A172 (cell line): ENCODE measurements at regions not wholly inside any gene's neighbourhood (a gene's known extent, or its start where the extent isn't known, plus 50 kb on each side); places are given as distances from the start of the nearest gene placed in this dataset.
"Not testable (repeated sequence)": the region's sequence is repeated elsewhere in the genome, so short reads cannot be mapped to it uniquely, and the experiment has no call there.

Experiments
- DNase-seq: peaks from one replicate; pipeline ENCODE4 v3.0.0-alpha.2; 2015; ENCODE audit warnings: low spot score

DNA sequence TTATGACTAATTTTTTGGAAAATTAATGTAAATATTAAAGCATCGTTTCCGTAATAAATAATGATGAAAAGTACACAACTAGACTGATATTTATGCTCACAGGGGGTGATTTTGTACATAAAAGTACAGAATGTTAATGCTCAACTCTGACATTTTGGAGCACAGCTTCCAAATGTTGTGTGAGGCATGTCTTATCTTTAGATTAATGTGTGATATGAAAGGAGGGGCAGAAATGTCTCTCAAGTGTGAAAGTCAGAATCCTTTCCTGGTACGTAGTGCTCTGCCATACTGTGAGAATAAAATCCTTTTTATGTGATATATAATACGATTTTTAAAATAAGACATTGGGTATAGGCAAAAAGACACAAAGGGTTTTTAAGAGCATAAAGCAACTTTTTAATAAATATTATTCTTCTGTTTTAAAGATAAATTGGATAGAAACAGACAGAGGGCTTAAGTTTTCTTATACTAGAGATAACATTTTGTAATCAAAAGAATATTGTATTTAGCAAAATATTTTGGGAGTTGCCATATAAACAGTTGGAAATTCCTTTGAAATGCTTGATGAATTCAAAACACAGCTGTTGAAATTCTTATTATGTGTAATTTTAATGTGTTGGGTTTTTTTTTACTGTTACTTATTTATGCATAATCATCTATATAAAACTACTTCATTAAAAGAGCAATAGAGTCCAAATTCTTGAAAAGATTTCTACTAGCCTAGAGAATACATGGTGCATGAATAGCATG lies 389.7 kb downstream of the RAP2B start:
- DNase-seq: no peak

DNA sequence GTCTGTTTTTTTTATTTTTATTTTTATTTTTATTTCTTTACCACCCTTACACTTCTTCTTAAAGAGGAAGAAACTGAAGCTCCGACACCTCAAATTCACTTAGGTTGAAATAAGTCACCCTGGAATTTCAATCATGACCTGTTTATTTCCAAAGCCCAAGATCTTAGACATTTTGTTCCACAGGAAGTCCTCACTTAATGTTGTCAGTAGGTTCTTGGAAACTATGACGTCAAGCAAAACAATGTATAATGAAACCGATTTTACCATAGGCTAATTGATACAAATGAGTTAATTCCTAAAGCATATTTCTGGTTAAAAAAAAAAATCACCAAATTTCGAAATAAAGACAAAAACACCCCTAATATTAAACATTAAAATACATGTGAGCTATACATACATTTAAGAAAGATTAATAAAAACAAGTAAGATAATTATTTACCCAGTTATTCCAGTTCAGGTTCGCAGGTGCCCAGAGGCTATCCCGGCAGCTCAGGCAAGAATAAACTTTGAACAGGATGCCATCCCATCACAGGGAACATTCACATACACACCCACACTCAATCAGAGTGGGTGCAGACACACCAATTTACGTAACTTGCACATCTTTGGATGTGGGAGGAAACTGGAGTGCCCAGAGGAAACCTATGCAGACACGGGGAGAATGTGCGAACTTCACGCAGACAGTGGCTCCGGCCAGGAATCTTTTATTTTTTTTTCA lies 391.0 kb downstream of the RAP2B start:
- DNase-seq: no peak

DNA sequence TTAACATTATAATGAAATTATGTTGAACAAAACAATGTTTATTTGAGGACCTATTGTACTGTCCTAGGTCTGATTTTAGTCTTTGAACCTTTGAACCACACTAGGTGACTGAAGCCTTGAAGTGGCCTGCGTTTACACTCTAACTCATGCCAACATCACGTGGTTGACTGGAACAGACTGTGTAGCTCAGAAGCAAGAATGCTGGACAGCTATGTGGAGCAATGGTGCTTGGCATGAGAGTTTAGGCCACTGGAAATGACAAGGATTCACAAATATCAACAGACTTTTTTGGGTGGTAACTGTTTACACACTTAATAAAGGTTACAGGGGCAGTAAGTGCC lies 391.5 kb downstream of the RAP2B start:
- no peak for DNase-seq

DNA sequence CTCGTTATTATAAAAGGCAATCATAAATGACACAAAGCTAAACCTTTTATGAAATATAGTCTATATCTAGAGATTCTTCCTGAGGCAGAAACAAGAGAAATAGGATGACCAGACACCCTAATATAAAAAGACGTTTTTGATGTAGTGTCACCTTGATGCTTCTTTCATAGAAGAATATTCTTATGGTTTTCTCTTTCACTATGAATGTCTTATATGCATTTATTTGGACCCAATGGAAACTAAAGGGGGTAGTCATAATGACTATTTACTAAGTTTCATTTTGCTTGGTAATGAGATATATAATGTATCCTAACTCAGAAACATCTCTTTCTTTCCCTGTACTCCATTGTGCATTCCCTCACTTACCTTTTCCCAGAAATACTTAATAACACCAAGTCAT lies 393.9 kb downstream of the RAP2B start:
- DNase-seq: no peak

DNA sequence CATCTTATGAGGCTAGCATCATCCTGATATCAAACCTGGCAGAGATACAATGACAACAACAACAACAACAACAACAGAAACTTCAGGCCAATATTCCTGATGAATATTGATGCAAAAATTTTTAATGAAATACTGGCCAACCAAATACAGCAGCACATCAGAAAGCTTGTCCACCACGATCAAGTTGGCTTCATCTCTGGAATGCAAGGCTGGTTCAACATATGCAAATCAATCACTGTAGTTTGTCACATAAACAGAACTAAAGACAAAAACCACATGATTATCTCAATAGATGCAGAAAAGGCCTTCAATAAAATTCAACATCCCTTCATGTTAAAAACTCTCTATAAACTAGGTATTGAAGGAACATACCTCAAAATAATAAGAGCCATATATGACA lies 397.3 kb downstream of the RAP2B start:
- DNase-seq: not testable (repeated sequence)

DNA sequence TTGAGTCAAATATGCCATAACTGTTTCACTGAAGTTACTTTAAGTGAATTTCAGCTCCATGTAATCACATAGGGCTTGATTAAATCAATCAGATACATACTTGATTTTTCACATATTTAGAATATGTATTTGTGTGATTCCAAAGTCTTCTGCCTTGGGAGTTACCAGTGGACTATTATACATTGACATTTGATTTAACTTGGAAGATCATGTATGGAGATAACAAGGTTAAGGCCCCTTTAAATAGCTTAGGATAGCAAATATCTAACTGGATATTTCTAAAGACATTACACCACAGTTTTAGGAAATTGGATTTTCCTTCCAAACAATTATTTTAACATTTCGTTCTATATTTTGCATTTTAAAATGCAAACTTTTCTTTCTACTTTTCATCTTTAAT lies 405.0 kb downstream of the RAP2B start:
- no peak for DNase-seq

DNA sequence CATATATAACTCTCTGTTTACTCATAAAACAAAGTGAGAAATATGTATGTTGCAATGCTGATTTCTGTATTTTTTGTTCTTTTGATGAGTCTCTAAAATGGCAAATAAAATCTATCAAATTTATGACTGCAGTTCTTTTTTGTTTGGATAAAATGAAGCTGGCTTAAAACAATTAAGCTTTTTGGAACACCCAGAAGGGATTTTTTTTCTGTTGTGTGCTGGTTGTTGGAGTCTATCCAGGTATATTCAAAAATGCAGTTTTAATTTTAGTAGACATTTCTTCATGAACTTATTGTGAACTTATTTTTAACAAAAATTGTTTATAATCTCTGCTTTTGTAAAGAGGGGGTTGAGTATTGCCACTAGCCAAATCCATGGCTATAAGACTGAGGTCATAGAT lies 405.5 kb downstream of the RAP2B start:
- DNase-seq: no peak

DNA sequence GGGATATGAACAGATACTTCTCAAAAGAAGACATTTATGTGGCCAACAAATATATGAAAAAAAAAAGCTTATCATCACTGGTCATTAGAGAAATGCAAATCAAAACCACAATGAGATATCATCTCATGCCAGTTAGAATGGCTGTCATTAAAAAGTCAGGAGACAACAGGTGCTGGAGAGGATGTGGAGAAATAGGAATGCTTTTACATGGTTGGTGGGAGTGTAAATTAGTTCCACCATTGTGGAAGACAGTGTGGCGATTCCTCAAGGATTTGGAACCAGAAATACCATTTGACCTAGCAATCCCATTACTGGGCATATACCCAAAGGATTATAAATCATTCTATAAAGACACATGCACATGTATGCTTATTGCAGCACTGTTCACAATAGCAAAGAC lies 408.5 kb downstream of the RAP2B start:
- not testable (repeated sequence) for DNase-seq

DNA sequence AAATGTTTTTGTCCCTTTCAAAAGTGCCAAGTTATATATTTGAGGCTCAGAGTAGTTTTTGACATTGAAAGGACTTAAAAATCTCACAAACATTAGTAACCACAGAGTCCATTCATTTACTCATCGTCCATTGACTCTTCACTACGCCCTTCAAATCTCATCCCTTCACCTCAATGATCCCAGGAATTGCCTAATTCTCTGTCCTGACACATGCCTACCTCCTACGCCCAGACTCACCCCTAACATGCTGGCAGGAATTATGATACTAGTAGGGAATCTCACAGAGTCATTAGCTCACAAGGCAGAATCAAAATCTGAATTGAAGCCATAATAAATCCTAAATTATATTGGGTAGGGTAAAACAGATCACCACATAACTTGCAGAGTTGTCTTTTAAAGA lies 410.1 kb downstream of the RAP2B start:
- DNase-seq: no peak

DNA sequence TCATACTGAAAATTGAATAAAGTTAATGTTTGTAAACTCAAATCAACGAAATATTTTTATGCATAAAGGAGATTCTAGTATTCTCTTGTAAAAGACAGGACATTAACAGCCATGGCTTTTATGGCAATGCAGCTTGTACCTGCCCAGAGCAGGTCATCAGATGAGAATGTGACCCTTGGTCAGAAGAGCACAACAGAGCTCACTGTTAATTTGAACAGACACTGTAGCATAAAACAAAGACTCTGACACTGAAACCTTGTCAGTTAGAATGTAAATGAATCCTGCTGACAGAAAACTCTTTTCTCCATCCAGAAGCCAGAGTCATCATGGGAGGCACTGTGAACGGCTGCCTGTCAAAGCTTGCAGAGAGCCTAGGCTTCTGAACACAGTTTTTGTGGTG lies 410.6 kb downstream of the RAP2B start:
- no peak for DNase-seq

DNA sequence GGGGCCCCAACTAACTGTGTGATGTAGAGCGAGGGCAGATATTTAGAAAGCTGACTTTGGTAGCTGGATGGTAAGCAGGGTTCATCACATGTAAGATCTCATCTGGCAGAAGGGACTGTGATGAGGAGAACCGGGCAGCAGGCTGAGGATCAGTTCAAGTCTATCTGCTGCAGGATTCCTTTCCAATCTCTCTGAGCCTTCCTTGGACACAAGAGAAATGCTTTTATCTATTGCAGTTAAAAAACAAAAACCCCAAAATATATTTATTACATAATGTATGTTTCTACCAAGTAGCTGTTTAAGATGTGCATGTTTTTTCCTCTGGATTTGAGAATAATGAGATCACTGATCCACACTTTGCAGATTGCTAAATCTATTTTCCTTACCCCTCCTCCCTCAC lies 411.5 kb downstream of the RAP2B start:
- DNase-seq: no peak

DNA sequence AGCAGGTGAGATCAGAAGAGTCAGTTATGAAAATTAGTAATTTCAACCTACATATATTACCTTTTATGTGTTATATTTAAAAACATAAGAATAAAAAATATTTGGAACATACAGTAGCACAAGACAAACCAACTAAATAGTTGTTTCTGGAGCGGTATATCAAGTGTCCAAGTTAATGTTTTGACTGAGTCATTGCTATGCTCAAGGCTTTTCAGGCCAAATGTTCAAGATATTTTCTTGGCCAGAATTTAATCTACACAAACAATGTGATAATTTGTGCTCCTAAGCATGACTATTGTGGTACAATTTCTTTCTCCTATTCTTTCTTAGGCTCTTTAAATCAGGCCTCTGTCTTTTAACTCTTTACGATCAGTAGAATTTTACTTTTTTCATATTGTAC lies 412.4 kb downstream of the RAP2B start:
- no peak for DNase-seq

DNA sequence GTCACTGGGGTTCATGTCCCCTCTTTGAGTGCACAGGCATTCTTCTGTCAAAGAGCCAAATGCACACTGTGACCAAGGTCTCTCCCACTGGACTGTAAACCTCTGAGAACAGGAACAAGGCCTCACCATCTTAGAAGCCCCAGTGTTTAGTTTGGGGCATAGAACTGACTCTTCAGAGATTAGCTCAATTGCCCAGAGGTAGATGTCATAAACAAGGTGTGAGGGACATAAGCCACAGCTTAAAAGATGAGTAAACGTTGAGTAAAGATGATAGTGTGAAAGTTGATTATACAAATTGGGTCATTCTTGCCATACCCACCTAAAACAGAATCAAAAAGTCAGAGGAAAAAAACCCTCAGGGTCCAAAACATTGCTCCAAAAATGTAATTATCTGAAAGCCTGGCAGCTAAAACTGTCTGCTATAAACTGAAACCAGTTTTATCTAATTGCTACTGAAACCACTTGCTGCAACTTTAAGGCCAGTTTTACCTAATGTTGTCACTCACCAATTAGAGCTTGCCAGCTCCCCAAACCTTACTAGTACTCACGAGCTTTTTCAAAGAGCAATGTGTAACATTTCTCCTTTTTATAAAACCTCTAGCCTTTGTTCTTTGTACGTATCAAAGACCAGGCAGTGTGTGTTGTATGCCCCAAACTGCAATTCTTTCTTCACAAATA lies 415.2 kb downstream of the RAP2B start:
- no peak for DNase-seq

DNA sequence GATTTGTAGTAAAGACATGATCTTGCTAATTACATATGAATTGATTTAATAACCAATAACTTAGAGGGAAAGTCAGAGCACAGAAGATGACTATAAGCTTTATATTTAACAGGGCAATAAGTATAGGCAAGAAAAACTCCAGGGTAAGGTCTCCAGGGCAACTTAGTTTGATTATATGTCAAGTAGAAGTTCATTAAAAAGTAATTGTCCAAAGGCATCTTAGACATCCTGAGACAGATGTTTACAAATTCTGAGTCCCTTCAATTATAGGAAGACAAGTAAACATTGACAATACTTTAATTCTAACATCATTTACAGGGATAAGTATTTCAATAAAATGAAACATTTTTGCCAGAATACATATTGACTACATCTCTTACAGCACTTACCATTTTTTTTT lies 416.0 kb downstream of the RAP2B start:
- DNase-seq: no peak

DNA sequence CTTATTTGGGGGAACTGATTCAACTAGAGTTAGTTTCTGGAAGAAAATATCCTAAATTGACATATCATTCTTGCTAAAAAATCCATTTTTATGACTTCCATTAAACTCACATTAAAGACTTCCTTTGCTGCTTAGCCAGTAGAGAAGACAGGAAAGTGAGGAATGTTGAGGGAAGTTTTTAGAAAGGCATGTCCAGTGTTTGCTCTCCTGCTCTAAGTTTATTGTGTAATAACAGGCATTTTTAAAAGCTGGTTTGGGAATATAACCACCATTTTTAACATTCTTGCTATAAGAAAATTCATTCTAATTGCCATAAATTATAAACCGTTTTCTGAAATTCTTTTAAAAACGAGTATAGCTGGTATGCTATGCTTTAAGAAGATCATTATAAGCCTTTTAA lies 428.0 kb downstream of the RAP2B start:
- no peak for DNase-seq

DNA sequence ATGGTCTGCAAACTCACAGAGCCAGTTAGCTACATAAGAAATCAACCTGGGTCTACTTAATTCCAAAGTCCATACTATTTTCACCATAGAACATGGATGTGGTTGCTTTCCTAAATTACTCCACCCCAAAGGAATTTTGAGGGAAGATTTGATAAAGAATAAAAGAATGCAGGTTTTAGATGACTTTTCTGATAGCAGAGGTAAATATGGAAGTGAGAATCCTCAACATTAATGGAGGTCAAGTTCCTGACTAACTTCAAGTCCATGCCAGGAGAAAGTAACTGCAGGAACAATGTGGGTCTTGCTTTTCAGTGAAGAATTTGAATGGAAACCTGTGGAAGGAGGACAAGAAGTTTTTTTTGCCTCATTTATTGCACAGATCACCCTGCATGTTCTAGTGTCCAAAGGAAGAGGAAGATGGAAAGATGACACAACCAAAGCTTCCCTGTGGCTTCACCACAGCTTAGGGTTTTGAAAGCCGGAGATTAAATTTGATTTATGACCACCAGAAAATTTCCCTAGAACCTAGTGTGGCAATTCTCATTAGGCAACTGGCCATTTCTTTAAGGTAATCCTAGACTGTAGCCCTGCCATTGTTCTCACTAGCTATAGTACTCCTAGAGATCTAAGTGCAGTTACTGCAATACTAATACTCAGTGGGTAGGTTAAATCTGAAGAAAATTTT lies 429.7 kb downstream of the RAP2B start:
- peak; percentile 27 for DNase-seq

DNA sequence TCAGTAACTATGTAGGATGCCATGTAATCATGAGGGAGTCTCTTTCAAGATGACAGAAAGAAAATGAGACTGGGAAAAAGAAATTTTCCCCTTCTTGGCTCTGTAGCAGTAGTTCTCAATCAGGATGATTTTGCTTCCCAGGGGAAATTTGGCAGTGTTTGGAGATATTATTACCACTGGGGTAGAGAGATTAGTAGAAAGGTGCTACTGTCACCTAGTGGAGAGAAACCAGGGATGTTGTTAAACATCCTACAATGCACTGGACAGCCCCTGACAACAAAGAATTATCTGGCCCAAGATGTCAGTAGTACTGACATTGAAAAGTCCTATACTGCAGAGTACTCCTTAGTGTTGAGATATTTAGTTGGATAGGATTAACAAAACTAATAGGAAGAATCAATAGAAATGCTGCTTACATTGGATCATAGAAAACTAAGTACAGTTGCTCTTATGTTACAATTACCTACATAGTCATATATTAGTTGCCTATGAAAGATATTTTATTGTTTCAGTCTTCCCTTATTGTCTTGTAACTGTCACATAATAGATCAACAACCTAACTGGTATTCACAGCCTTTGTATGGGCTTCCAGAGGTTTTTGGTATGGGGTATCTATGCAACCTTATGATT lies 433.3 kb downstream of the RAP2B start:
- peak; percentile 62 for DNase-seq

DNA sequence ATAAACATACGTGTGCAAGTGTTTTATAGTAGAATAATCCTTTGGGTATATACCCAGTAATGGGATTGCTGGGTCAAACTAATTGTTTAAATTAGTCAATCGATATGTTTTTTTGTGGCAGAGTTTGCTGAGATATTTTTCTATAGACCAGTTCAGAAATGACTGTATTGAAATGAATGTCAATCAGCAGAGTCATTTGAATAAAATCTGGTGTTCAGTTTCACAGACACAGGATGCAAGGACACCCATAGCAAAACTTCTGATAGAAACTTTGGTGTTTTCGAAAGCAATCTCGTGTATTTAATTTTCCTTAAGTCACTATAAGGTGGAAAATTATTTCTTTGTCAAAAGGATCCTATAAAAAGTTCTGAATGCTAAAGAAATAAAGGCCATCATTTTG lies 434.4 kb downstream of the RAP2B start:
- DNase-seq: no peak

DNA sequence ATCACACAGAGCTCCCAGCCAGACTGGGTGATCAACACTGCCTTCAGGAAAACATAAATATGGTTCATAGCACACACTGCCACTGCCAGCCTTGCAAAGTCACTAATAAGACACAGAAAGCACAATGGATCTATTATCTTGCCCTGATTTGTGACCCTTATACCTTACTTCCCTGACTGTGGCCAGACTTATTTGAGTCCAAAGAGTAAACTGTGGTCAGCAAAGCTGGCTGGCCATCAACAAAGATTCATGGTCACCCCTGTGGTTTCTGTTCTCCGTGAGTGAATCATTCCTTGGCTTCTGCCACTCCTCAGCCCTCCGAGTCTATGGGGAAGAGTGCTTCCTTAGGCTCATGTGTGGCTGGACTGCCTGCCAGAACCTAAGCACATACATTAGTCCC lies 437.7 kb downstream of the RAP2B start:
- peak; percentile 94 for DNase-seq

DNA sequence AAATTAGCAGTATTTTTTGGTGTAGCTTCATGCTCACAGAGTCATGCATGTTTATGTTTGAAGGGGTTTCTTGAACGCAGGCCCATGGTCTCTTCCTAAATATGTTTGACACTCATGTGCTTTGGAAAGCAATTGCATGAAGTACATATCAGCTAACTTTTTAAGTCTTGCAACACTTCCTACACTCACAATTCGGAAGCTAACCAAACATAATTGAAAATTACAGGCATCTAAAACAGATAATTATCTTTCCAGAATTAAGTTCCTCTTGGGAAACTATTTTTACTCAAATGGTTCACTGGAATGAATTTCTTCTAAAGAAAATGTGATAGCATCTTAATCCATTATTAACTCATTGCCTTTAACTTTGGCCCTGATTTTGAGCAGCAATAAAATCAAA lies 438.9 kb downstream of the RAP2B start:
- DNase-seq: no peak

DNA sequence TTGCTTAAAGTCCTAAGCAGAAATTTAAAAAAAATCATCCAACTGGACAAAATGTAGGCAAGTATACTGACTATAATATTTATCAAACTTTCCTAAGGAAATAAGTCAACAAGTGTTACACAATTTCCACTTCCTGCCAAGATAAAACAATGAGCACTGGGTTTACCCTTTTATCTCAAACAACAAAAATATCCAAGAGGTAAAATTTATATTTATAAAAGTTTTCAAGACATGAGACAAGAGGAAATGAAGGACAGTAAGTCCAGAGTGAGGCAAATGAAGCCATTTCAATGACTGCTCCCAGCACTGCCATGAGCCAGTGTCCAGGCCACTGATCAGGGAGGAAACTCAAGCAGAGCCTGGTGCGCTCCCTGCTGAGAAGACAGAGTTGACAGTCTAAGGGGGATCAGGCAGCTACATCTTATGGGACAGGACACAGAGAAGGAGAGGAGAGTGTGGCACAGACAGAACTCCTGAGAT lies 439.4 kb downstream of the RAP2B start:
- DNase-seq: no peak

DNA sequence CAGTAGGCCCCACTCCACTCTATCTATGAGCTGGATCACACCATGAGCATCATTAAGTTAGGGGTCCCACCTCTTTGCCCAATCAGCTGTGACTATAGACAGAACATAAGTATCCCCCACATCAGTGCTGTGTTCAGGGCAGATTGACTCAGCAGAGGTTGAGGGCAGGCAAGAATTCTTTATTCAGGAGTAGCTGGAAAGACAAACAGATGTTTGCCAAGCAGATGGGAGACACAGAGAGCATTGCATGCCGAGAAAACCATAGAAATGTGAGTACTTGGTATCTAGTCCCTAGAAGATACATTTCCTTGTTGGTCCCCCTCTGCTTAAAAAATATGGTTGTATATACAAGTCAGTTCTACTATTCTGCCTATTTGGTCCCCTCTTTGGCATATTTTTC lies 440.8 kb downstream of the RAP2B start:
- no peak for DNase-seq
